GM23248 (cell line): ENCODE measurements at regions not wholly inside any gene's neighbourhood (a gene's known extent, or its start where the extent isn't known, plus 50 kb on each side); places are given as distances from the start of the nearest gene placed in this dataset.

Experiments used
- EZH2 ChIP-seq: fragments of 200-600 bp; sonication (generic); IDR thresholded peaks from 2 replicates; pipeline ENCODE4 v1.6.1; 2018; ENCODE audit warnings: antibody characterized with exemption, mild to moderate bottlenecking; ENCODE audit not compliant: insufficient read depth, poor library complexity, severe bottlenecking
- EZH2phosphoT487 ChIP-seq: fragments of 200-600 bp; sonication (generic); IDR thresholded peaks from 2 replicates; pipeline ENCODE4 v1.6.1; 2018; ENCODE audit warnings: antibody characterized with exemption, moderate library complexity, mild to moderate bottlenecking, low read depth; ENCODE audit not compliant: insufficient read depth

DNA sequence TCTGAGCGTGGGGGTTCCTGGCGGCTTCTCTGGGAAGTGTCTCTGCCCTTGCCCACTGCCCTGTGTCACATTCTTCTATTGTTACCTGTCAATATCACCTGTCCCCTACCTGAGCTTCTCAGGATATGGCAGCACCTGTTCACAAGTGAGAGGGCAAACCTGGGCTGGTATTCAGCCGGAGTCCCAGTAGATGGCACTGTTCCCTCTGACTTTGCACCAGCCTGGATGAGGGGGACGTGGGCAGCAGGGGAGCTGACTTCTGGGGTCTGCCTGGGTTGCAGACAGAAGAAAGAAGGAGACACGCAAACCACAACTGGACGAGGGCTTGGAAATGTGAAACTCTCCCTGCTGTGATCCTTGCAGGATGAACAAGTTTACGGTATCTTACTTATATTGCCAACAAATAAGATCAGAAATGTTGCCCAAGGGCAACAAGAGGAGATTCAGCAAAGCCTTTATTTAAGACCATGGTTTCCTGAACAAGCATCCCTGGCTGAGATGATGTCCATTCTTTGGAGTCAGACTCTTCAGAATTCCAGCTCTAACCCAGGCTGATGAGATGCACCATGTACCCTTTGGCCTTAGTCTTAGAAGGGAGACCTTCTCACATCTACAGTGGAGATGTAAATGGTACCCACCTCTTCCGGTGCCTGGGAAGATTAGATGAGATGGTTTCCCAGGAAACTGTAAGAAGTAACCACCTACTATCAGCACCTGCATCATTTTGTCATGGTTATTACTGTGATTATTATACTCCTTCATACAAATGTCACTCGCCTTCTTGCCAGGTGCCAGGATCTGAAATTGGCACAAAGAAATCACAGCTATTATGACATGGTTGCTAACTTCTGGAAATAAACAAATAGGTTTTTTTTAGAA, 400.0 kb upstream of the CDH4 start:
- TF ChIP-seq EZH2 (no peak), EZH2phosphoT487 (no peak)
